Suppressor macrophage treated with lipopolysaccharide for 1 hour (primary cell): ENCODE measurements at regions not wholly inside any gene's neighbourhood (a gene's known extent, or its start where the extent isn't known, plus 50 kb on each side); places are given as distances from the start of the nearest gene placed in this dataset.
"Not testable (repeated sequence)": the region's sequence is repeated elsewhere in the genome, so short reads cannot be mapped to it uniquely, and the experiment has no call there.

Experiments
- DNase-seq, 3 donors: peaks; one replicate each; pipeline ENCODE4 v3.0.0-alpha.2; 2020 to 2022

DNA sequence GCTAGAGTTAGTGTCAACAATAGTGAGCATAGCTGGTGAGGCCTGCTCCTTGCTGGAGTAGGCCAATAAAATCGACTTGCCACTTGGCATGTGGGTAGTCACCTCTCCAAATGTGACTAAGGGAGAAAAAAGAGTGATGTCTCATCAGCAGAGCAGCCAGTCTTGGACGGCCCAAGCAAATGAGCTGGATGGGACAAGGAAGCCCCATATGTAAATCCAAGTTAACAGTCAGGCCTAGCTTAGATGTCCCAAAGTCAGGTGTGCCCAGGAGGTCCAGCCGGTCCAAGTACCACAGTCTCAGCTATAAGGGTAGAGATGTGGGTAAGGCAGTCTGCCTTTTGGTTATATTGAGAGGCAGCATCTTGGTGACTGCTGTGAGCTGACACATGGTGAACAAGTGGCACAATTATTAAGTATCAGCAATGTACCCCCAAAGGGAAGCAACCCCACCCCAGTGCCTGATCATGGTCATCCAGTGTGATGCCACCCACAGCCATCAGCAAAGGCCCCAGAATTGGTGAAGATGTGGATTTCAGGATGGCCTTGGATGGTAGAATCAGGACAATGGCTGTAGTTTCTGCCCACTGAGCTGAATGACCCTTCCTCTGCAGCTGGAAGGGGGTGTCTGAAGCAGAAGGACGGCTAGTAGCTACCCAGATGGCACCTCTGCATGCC lies 83.4 kb downstream of the TNFRSF13B start:
- DNase-seq = no peak

DNA sequence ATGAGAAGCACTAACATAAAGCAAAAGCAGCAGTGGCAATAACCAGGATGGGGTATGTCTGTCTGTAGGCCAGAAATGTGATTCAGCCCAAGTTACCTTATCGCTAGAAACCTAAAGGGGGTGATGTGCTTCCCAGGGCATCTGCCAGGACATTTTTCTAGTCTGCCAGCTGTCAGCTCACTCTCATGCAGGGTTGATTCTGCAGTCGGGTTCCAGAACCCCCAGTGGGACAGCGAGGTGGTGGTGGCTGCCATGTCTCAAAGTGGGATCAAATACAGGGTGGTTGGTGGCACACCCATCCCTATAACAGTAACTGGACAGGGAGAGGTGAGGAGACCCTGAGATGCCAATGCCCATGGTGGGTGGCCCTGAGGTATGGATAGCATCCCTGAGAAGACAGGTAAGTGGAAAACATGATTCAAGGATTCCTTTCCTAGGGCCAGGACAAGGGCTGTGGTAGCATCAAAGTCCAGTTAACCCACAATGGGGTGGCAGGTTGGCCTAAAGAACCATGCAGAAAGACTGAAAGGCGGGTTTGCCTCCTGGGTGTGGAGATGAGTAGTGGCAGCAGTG lies 84.3 kb downstream of the TNFRSF13B start:
- no peak for DNase-seq

DNA sequence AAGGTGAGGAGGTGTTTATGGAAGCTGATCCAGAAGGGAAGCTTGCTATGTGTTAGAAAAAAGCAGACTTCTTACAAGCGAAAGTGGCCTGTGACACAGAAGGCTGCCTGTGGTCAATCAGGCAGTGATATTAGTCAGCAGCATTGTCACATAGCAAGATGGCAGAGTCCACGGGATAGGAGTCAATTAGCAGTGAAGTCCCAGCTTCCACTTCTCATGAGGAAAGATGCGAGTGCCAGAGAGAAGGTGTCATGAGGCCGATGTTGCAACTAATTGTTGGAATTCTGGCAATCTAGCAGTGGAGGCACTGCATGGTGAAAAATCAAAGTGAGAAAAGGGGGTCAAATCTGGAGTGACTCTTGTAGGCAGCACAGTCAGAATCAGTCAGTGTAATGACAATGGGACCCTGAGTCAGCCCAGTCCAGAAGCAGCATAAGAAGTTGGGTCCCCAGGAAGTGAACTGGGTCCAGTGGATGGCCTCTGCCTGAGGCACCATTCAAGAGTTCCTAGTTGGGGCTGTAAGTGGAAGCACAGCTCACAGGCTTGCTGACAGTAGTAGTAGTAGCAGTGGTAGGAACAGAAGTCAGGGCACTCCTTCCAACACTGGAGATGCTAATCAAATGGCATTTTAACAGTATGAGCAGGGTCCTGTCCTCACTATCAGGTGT lies 85.1 kb downstream of the TNFRSF13B start:
- DNase-seq = no peak

GRCh38 chr17:16885204-16885603 lies 86.7 kb downstream of the TNFRSF13B start:
- DNase-seq = not testable (repeated sequence)

DNA sequence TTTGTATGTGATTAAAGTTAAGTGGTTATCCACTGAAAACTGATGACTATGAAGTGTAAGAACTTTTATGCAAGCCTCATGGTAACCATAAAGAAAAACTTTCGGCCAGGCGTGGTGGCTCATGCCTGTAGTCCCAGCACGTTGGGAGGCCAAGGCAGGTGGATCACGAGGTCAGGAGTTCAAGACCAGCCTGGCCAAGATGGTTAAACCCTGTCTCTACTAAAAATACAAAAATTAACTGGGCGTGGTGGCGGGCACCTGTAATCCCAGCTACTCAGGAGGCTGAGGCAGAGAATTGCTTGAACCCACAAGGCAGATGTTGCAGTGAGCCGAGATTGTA lies 89.0 kb downstream of the TNFRSF13B start:
- DNase-seq = not testable (repeated sequence)

DNA sequence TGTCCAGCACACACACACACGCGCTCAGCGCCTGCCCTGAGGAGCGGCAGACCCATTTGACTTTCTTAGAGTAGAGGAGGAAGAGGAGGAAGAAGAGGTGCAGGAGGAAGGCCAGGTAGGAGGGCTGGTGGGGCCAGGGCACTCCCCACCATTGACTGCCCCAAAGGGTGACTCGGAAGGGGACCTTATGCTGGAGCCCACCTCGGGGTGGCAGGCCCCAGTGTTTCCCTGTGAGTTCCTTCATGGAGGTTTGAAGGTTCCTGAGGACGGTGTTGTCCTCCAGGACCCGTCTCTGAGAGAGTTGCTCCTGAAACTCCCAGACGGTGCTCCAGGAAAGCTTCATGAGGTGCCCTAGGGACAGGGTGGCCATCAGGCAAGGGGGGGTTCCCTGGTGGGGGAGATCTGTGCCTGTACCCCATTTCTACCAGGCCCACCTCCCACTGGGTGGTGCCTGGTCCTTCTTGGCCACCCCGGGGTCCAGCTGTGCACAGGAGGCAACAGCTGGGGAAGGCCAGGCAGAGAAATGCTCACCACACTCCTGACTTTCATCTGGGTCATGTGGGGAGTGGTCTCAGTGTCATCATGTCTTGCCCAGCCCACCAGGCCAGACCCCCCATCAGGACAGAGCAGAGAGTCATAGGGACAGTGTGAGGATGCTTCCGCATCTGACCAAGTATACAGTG lies 89.5 kb downstream of the TNFRSF13B start:
- no peak for DNase-seq

- DNase-seq = no peak
Observed at GRCh38 chr17:16881239-16881924, 90.5 kb downstream of the TNFRSF13B start.

DNA sequence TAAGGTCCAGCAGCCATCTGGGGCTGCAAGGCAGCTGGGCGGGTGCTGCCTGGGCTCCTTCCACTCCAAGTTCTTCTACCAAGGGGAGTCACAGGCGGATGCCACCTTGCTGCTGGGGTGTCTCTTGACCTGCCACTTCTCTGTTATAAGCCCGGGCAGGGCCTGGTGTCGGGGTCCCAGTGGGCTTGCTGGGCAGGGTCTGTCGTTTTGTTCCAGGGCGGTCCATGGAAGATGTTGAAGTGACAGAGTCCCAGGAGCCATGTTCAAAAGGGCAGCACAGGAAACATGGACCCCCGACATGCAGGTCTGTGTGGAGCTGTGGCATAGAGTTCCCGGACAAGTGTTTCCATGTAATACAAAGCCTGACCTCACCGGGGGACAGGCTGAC lies 91.1 kb downstream of the TNFRSF13B start:
- no peak for DNase-seq

GRCh38 chr17:16880121-16880842 lies 91.6 kb downstream of the TNFRSF13B start:
- DNase-seq = no peak

GRCh38 chr17:16879686-16880085 lies 92.2 kb downstream of the TNFRSF13B start:
- no peak for DNase-seq

GRCh38 chr17:16878606-16879005 lies 93.3 kb downstream of the TNFRSF13B start:
- no peak for DNase-seq

DNA sequence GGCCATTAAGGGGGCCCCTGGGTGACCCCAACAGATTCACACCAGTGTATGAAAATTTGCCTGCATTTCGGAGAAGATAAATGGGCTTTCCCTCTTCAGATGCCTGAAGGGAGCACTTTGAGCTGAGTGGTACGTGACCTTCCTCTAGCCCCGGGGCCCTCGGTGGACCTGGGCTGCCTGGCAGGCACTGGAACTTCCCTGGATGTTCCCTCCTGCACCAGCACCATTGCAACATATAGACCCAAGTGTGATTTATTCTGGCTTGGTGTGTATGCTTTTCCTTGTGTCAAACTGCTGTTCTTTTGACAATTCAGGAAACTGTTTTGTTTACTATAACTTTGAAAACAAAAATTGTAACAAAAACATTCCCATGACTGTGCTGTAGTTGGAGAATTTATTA lies 93.8 kb downstream of the TNFRSF13B start:
- no peak for DNase-seq

DNA sequence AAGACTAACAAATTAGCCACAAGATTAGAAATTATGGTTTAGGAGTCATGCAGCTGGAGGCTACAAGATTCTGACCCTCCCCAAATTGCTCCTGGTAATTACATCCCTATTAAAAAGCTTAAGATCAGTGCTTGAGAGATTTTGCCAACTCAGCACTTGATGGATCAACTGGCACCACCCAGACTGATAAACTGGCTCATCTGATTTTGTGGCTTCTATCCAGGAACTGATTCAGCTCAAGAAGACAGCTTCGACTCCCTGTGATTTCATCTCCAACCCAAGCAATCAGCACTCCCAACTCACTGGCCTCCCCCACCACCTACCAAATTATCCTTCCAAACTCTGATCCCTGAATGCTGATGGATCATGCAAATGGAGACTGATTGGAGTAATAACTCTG lies 94.8 kb downstream of the TNFRSF13B start:
- no peak for DNase-seq

DNA sequence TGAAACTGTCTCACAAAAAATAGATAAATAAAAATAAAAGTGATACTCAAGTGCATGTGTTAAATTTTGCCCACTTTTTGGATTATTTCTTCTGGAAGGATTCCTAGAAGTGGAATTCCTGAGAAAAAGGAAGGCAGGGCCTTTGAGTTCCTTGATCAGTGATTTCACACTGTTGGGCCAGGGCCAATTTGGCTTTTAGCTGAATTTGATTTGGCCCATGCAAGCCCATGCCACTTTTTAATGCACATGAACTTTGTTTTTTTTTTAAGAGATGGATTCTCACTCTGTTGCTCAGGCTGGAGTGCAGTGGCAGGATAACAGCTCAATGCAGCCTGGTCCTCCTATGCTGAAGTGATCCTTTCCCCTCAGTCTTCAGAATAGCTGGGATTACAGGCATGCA lies 96.3 kb downstream of the TNFRSF13B start:
- no peak for DNase-seq

GRCh38 chr17:16874216-16874615 lies 97.7 kb downstream of the TNFRSF13B start:
- DNase-seq = not testable (repeated sequence)

DNA sequence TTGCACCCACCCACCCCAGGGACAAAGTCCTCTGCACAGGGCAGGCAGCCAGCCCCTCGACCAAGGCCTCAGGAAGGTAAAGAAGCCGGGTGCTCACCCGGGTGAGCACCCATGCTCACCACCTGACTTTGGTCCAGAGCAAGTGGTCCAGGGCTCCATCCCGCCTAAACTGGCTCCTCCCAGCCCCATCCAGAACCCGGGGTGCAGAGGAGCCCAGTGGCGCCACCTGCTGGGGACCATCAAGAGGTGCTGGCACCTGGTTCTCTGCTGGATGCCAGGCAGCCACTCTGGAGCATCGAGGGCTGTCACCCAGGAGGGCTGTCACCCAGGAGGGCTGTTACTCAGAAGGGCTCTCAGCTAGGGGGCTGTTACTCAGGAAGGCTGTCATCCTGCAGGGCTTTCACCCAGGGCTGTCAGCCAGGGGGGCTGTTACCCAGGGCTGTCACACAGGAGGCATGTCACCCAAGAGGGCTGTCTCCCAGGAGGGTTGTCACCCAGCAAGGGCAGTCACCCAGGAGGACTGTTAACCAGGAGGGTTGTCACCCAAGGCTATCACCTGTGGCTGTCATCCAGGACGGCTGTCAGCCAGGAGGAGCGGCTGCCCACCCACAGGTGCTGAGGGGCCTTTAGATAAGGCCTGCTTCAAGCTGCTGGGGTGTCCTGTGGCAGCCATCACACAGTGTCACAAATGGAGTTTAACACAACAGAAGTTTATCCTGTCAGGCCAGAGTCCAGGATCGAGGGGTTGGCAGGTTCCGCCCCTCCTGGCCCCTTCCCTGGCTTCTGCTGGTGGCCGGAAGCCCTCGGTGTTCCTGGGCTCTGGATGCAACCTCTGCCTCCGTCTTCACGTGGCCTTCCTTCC lies 98.5 kb downstream of the TNFRSF13B start:
- peak; percentile 54 to 68 (median 57) for DNase-seq

DNA sequence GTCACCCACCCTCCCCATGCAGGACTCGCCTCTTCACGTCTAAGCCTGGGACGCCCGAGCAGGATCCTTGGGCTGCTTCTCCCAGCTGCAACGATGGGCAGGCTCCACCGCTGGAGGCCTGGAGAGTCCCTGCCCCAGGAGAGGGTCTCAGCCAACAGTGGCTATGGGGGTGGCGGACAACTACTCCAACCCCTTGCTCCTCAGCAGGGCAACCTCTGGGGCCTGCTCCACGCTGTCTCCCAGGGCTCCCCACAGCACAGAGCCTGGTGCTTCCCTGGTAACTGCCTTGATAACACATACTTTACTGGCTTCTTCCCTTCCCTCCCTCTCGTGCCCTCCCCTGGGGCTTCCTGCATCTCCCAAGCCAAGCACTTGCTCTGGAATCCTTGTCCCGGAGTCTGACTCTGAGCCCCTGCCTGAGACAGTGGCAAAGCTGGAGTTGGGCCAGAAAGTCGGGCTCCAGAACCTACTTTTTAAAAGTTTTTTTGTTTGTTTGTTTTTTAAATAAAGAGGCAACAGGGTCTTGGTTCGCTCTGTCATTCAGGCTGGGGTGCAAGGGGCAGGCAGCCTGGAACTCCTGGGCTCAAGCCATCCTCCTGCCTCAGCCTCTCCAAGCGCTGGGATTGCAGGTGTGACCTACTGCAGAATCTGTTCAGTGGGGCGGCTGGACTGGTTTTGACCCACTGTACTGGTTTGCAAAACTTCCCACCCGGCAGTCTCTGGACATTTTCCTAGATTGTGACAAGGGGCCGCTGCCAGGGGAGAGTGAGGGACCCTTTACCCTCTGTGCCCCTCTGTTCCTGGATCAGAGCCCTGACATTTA lies 99.4 kb downstream of the TNFRSF13B start:
- no peak for DNase-seq

DNA sequence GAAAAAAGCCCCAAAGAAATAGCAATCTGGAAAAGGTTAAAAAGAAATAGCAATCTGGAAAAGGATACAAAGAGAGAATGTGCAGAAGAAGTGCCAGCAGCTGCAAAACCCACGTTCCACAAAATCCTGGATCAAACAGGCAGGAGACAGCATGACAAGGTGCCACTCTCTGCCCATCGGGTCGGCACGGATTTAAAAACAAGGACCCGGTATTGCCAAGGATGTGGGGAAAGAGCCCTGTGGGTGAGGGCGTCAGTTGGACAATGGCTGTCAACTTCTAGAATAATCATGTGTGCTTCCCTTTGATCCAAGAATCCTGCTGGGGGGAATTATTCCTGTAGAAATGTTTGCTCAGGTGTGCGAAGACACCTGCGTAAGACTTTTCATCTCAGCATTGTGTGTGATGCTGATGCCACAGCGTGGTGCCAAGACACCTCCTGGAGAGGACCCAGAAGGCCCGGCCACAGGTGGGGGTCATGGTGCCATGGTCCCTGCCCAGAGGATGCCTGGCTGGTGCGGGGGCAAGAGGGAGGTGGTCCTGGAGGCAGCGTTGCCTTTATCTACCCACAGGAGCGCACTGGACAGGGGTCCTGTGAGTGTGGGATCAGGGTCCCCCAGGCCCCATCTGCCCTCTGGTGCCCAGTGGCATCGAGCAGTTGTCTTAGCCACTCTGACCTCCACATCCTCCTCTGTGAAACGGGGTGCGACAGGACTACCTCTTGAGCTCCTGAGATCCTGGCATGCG lies 100.3 kb downstream of the TNFRSF13B start:
- DNase-seq = not testable (repeated sequence)

- DNase-seq = no peak
Observed at GRCh38 chr17:16870253-16871245, 101.4 kb downstream of the TNFRSF13B start.
